PFSK-1 (cell line): ENCODE measurements at regions not wholly inside any gene's neighbourhood (a gene's known extent, or its start where the extent isn't known, plus 50 kb on each side); places are given as distances from the start of the nearest gene placed in this dataset.

Experiments
- FOXP2 ChIP-seq: optimal IDR thresholded peaks from 2 replicates; pipeline ENCODE3; 2011; ENCODE audit warnings: borderline replicate concordance, control low read depth, inconsistent platforms; ENCODE audit not compliant: insufficient read depth; ENCODE audit errors: extremely low read length, extremely low read depth
- POLR2AphosphoS5 ChIP-seq: IDR thresholded peaks from 2 replicates; pipeline ENCODE4 v1.6.1; 2012; ENCODE audit warnings: low read depth, mild to moderate bottlenecking, control low read depth, low read length, moderate library complexity
- SIN3A ChIP-seq: IDR thresholded peaks from 2 replicates; pipeline ENCODE4 v1.6.1; 2012; ENCODE audit warnings: mild to moderate bottlenecking, low read length, moderate library complexity, borderline replicate concordance; ENCODE audit not compliant: insufficient read depth
- TAF1 ChIP-seq: IDR thresholded peaks from 2 replicates; pipeline ENCODE4 v1.6.1; 2012; ENCODE audit warnings: low read length, control low read depth, borderline replicate concordance; ENCODE audit not compliant: insufficient read depth
- TF ChIP-seq, protein P1 (sequence below), 2 experiments: IDR thresholded peaks; 2 replicates each; pipeline versions ENCODE4 v1.6.1 to v1.8.0; 2011 to 2012; ENCODE audit warnings: low read depth in 2 of 2, low read length in 2 of 2, control low read depth in 1 of 2, inconsistent platforms in 1 of 2, mild to moderate bottlenecking in 1 of 2, moderate library complexity in 1 of 2; ENCODE audit not compliant: insufficient read depth in 1 of 2

DNA sequence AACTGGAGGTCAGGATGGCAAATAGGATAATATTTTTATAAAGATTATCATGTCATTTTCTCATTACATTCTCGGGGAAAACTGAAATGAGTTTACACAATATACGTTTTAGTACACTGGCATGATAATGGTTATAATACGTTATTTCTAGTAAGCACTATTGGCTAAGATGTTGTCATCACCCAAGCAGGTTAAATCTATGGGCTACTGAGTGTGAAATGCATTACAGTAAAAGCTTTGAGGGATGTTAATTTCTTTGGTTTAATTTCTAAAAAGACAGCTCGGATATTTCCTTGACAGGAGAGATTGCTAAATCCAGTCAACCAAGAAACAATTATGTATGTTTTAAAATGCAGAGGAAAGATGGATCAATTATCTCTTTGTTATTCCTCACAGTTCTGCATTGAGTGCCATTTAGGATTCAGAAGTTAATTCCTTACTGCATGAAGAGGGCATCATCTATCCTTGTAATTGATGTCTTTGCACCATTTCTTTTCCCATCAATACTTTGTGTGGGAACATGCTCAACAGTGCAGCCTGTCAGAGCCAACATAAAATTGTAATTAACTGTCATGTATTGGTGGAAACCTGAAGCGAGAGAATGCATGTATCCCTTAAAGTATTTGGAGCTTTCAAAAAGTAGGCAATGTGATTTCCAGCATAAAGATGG is 222.4 kb upstream of the ZP4 start:
- no peak for TF ChIP-seq SIN3A
- no peak for TF ChIP-seq POLR2AphosphoS5
- TF ChIP-seq FOXP2, result no peak
- TF ChIP-seq, protein P1, sequence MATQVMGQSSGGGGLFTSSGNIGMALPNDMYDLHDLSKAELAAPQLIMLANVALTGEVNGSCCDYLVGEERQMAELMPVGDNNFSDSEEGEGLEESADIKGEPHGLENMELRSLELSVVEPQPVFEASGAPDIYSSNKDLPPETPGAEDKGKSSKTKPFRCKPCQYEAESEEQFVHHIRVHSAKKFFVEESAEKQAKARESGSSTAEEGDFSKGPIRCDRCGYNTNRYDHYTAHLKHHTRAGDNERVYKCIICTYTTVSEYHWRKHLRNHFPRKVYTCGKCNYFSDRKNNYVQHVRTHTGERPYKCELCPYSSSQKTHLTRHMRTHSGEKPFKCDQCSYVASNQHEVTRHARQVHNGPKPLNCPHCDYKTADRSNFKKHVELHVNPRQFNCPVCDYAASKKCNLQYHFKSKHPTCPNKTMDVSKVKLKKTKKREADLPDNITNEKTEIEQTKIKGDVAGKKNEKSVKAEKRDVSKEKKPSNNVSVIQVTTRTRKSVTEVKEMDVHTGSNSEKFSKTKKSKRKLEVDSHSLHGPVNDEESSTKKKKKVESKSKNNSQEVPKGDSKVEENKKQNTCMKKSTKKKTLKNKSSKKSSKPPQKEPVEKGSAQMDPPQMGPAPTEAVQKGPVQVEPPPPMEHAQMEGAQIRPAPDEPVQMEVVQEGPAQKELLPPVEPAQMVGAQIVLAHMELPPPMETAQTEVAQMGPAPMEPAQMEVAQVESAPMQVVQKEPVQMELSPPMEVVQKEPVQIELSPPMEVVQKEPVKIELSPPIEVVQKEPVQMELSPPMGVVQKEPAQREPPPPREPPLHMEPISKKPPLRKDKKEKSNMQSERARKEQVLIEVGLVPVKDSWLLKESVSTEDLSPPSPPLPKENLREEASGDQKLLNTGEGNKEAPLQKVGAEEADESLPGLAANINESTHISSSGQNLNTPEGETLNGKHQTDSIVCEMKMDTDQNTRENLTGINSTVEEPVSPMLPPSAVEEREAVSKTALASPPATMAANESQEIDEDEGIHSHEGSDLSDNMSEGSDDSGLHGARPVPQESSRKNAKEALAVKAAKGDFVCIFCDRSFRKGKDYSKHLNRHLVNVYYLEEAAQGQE (IDR thresholded peaks at IDR 0.05; ENCODE audit: insufficient read depth in 1 of 2, low read depth in 2 of 2, low read length in 2 of 2), result no peak
- TF ChIP-seq TAF1, result no peak
